Ishikawa (cell line): ENCODE measurements at regions not wholly inside any gene's neighbourhood (a gene's known extent, or its start where the extent isn't known, plus 50 kb on each side); places are given as distances from the start of the nearest gene placed in this dataset.

Experiments
- CEBPB ChIP-seq: IDR thresholded peaks from 2 replicates; pipeline ENCODE4 v1.6.1; 2012
- CREB1 ChIP-seq: IDR thresholded peaks from 2 replicates; pipeline ENCODE4 v1.6.1; 2012; ENCODE audit warnings: low read depth
- EGR1 ChIP-seq: IDR thresholded peaks from 2 replicates; pipeline ENCODE4 v1.6.1; 2012
- EP300 ChIP-seq: IDR thresholded peaks from 2 replicates; pipeline ENCODE4 v1.6.1; 2012; ENCODE audit warnings: borderline replicate concordance
- FOXM1 ChIP-seq: IDR thresholded peaks from 2 replicates; pipeline ENCODE4 v1.6.1; 2012; ENCODE audit warnings: low read depth, borderline replicate concordance
- MAX ChIP-seq: IDR thresholded peaks from 2 replicates; pipeline ENCODE4 v1.6.1; 2012
- RAD21 ChIP-seq: IDR thresholded peaks from 2 replicates; pipeline ENCODE4 v1.6.1; 2012; ENCODE audit warnings: low read depth
- REST ChIP-seq: IDR thresholded peaks from 2 replicates; pipeline ENCODE4 v1.6.1; 2012; ENCODE audit warnings: low read depth, mild to moderate bottlenecking
- TAF1 ChIP-seq: IDR thresholded peaks from 2 replicates; pipeline ENCODE4 v1.6.1; 2012; ENCODE audit warnings: low read depth, mild to moderate bottlenecking
- USF1 ChIP-seq: IDR thresholded peaks from 2 replicates; pipeline ENCODE4 v1.6.1; 2012
- YY1 ChIP-seq: IDR thresholded peaks from 2 replicates; pipeline ENCODE4 v1.6.1; 2012; ENCODE audit warnings: low read depth

DNA sequence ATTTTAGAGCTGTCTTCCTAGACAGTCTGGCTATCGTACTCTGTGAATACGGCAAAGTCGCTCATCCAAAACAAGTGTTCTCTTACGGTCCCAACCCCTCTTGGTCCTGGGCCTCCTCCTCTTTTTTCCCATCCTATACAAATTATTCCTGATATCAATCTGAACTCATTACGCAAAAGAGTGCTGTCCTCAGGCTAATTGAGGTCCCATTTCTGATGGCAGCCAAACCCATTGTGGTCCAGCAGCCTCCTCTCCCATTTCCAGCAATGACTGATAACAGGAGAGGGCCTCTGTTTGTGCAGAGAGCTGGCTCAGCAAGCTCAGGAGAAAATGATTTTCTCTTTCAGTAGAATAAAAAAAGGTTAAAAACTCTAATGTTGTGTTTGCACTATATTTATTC, 203.4 kb upstream of the GHITM start:
- no peak for TF ChIP-seq REST
- no peak for TF ChIP-seq CEBPB
- no peak for TF ChIP-seq CREB1
- no peak for TF ChIP-seq USF1
- TF ChIP-seq RAD21: no peak
- no peak for TF ChIP-seq EGR1
- TF ChIP-seq EP300: no peak
- TF ChIP-seq MAX: no peak
- no peak for TF ChIP-seq YY1
- TF ChIP-seq FOXM1: no peak
- TF ChIP-seq TAF1: no peak
